Middle frontal gyrus (tissue), 1 donor: ENCODE measurements at regions not wholly inside any gene's neighbourhood (a gene's known extent, or its start where the extent isn't known, plus 50 kb on each side); places are given as distances from the start of the nearest gene placed in this dataset.

Experiments
- DNase-seq: peaks from one replicate; pipeline ENCODE4 v3.0.0-alpha.2; 2015; ENCODE audit warnings: low spot score; ENCODE audit errors: extremely low spot score

GRCh38 chr12:127300753-127301152 lies 966.2 kb upstream of the TMEM132C start:
- DNase-seq, result no peak

- no peak for DNase-seq
Observed at GRCh38 chr12:127301876-127302275, 965.1 kb upstream of the TMEM132C start.

- no peak for DNase-seq
Observed at GRCh38 chr12:127304751-127305725, 961.9 kb upstream of the TMEM132C start.

GRCh38 chr12:127306604-127307215 lies 960.3 kb upstream of the TMEM132C start:
- DNase-seq, result no peak

GRCh38 chr12:127307528-127307927 lies 959.4 kb upstream of the TMEM132C start:
- no peak for DNase-seq

GRCh38 chr12:127308148-127308547 lies 958.8 kb upstream of the TMEM132C start:
- no peak for DNase-seq

GRCh38 chr12:127310548-127310947 lies 956.4 kb upstream of the TMEM132C start:
- no peak for DNase-seq

GRCh38 chr12:127311720-127312364 lies 955.1 kb upstream of the TMEM132C start:
- DNase-seq, result no peak

GRCh38 chr12:127324681-127325080 lies 942.3 kb upstream of the TMEM132C start:
- DNase-seq, result no peak

GRCh38 chr12:127327986-127328385 lies 939.0 kb upstream of the TMEM132C start:
- DNase-seq, result no peak

GRCh38 chr12:127328867-127329266 lies 938.1 kb upstream of the TMEM132C start:
- no peak for DNase-seq

GRCh38 chr12:127334365-127334764 lies 932.6 kb upstream of the TMEM132C start:
- no peak for DNase-seq

GRCh38 chr12:127334912-127335644 lies 931.9 kb upstream of the TMEM132C start:
- no peak for DNase-seq

- DNase-seq, result no peak
Observed at GRCh38 chr12:127336416-127336815, 930.6 kb upstream of the TMEM132C start.

GRCh38 chr12:127339065-127339464 lies 927.9 kb upstream of the TMEM132C start:
- DNase-seq, result no peak

GRCh38 chr12:127340381-127340780 lies 926.6 kb upstream of the TMEM132C start:
- no peak for DNase-seq

- no peak for DNase-seq
Observed at GRCh38 chr12:127342861-127343260, 924.1 kb upstream of the TMEM132C start.

- DNase-seq, result no peak
Observed at GRCh38 chr12:127343940-127344339, 923.0 kb upstream of the TMEM132C start.

- no peak for DNase-seq
Observed at GRCh38 chr12:127351481-127352010, 915.4 kb upstream of the TMEM132C start.

GRCh38 chr12:127355061-127355841 lies 911.7 kb upstream of the TMEM132C start:
- DNase-seq, result no peak
